Type B pancreatic cell (in vitro differentiated cells): ENCODE measurements at regions not wholly inside any gene's neighbourhood (a gene's known extent, or its start where the extent isn't known, plus 50 kb on each side); places are given as distances from the start of the nearest gene placed in this dataset.

Experiments used
- DNase-seq: peaks from one replicate; pipeline ENCODE4 v3.0.0; 2021; ENCODE audit warnings: mixed read lengths; ENCODE audit not compliant: unreplicated experiment; ENCODE audit errors: extremely low spot score
- H3K27ac Mint-ChIP-seq: 2 replicates; pipeline ENCODE4 v1.8.0; 2021; ENCODE audit warnings: mild to moderate bottlenecking, mixed read lengths
- H3K27me3 Mint-ChIP-seq: 2 replicates; pipeline ENCODE4 v1.8.0; 2021; ENCODE audit warnings: mixed read lengths
- H3K36me3 Mint-ChIP-seq: 2 replicates; pipeline ENCODE4 v1.8.0; 2021; ENCODE audit warnings: mixed read lengths
- H3K4me1 Mint-ChIP-seq: one replicate; pipeline ENCODE4 v1.8.0; 2021; ENCODE audit warnings: mixed read lengths; ENCODE audit not compliant: unreplicated experiment
- H3K4me3 Mint-ChIP-seq: 2 replicates; pipeline ENCODE4 v1.8.0; 2021; ENCODE audit warnings: mild to moderate bottlenecking, mixed read lengths
- H3K9me3 Mint-ChIP-seq: 2 replicates; pipeline ENCODE4 v1.8.0; 2021; ENCODE audit warnings: mixed read lengths
- TF ChIP-seq, protein P1 (sequence below): fragments of 200-600 bp; sonication (generic); conservative IDR thresholded peaks from 2 replicates; pipeline ENCODE4 v1.5.0; 2021; ENCODE audit warnings: antibody characterized with exemption, mild to moderate bottlenecking

DNA sequence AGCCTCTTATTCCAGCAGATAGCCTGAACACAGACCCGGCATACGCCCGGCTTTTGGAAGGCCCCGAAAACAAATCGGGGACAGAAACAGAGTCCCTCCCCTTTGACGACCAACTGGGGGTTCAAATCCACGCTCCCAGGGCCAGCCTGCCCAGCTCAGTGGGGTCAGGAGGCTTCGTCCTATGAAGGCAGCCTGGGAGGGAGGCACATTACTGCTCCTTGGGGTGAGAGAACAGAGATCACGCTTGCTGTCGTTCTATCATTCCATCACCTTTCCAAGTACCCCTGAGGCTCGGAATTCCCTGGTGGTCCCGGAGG lies 208.8 kb upstream of the SALL3 start:
- DNase-seq = no peak
- Mint-ChIP-seq H3K9me3 (no peaks in the 10 kb centered on the region), H3K4me3 (no peak overlapping the region), H3K27ac (no peak overlapping the region), H3K27me3 (peaks cover 28% of the 10 kb centered on the region), H3K36me3 (no peaks in the 10 kb centered on the region), H3K4me1 (peaks cover 19% of the 10 kb centered on the region)
- TF ChIP-seq, protein P1, sequence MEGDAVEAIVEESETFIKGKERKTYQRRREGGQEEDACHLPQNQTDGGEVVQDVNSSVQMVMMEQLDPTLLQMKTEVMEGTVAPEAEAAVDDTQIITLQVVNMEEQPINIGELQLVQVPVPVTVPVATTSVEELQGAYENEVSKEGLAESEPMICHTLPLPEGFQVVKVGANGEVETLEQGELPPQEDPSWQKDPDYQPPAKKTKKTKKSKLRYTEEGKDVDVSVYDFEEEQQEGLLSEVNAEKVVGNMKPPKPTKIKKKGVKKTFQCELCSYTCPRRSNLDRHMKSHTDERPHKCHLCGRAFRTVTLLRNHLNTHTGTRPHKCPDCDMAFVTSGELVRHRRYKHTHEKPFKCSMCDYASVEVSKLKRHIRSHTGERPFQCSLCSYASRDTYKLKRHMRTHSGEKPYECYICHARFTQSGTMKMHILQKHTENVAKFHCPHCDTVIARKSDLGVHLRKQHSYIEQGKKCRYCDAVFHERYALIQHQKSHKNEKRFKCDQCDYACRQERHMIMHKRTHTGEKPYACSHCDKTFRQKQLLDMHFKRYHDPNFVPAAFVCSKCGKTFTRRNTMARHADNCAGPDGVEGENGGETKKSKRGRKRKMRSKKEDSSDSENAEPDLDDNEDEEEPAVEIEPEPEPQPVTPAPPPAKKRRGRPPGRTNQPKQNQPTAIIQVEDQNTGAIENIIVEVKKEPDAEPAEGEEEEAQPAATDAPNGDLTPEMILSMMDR = no peak

DNA sequence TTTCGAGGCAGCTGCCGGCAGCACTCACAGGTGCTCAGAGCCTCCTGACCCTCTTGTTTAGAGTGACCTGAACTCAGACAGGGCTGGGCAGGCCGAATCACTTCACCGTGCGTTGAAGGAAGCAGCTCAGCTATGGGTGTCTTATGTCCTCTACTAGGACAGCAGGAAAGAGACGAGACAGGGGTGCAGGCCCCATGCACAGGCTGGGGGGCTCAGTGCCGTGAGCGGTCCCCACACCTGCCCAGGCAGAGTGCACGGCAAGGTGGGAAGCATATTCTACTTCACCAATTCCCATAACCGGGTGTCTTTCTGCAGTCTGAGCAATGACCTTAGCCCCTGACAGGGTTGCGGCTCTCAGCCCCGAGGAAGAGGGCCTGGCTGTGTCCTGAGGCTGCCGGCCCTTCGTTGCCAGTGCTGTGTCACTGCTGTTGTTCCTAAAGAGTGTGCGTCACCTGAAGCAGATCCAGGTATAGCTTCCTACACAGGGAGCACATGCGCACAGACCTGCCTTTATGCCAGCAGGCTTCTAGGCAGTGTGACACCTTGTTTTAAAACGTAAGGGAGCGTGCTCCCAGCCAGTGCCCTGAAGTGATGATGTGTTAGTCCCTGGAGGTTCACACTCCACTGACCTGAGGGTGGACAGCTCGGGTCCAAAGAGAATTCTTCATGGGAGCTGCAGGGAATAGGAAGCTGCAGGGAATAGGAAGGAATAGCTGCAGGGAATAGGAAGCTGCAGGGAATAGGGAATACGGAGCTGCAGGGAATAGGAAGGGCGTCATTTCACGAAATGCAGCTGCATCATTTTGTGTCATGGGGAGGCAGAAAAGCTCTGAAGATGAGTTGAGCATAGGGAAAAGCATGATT lies 207.9 kb upstream of the SALL3 start:
- no peaks in the 10 kb centered on the region for H3K36me3 Mint-ChIP-seq
- no peaks in the 10 kb centered on the region for H3K9me3 Mint-ChIP-seq
- no peak for DNase-seq
- H3K4me1 Mint-ChIP-seq = peaks cover 19% of the 10 kb centered on the region
- H3K27me3 Mint-ChIP-seq = peaks cover 24% of the 10 kb centered on the region
- no peak overlapping the region for H3K27ac Mint-ChIP-seq
- no peak overlapping the region for H3K4me3 Mint-ChIP-seq
- TF ChIP-seq, protein P1 = no peak

DNA sequence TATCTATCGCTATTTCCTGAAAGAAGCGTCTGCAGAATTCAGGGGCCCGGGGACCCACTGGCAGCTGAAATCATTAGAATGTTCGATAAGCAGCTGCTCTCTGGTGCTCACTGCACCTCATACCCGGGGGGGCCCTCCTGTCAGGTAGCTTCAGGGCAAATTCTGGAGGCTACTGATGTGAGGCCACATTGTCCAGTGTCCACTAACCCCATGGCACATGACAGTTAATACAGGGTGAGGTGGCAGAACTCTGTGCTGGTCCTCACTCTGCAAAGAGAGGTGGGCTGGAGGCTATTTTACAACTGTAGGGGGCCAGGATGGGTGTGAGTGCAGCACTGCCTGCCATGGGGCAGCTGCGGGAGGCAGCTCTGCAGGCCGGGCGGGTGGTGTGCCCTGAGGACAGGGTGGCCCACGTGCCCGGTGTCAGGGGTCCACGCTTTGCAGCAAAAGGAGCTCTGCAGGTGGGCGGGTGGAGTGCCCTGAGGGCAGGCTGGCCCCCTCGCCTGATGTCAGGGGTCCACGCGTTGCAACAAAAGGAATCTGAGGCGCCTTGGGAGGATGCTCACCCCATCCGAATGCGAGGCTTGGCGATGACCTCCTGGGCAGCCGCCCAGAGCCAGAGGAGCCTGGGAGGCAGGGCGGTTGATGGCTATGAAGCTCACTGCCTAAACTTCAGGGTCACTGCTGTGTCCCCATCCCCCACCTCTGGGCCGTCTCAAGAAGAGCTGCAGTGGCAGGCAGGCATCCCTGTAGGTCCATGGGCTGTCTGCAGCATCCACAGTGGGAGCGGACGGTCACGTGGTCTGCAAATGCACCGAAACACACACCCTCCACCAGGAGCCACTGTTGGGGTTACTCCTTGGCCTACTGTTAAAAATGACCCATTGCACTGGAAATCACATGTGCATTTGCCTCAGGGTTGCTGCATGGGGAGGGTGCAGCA lies 207.0 kb upstream of the SALL3 start:
- Mint-ChIP-seq H3K9me3 (no peaks in the 10 kb centered on the region), H3K27ac (no peak overlapping the region), H3K36me3 (no peaks in the 10 kb centered on the region), H3K27me3 (peaks cover 27% of the 10 kb centered on the region), H3K4me3 (no peak overlapping the region), H3K4me1 (peaks cover 19% of the 10 kb centered on the region)
- no peak for DNase-seq
- TF ChIP-seq, protein P1 = no peak

DNA sequence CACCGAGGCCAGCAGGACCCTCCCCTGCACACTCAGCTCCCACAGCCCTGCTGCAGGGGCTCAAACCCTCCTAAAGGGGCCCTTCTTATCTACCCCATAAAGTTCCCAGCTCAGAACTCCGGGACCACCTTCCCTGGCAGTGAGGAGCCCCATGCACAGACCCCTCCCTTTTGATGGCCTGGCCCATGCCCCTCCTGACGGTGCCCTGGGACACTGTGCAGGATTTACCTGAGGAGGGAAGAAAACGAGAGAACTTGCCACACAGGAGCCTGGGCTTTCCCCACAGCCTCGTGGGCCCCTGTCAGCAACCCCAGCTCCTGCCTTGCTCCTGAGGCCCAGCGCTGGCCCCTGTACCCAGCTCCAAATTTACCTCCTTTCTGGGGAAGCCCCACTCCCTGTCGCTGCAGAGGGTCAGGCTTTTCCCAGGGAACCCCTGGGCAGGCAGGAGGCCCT lies 206.3 kb upstream of the SALL3 start:
- H3K27ac Mint-ChIP-seq = no peak overlapping the region
- no peaks in the 10 kb centered on the region for H3K9me3 Mint-ChIP-seq

DNA sequence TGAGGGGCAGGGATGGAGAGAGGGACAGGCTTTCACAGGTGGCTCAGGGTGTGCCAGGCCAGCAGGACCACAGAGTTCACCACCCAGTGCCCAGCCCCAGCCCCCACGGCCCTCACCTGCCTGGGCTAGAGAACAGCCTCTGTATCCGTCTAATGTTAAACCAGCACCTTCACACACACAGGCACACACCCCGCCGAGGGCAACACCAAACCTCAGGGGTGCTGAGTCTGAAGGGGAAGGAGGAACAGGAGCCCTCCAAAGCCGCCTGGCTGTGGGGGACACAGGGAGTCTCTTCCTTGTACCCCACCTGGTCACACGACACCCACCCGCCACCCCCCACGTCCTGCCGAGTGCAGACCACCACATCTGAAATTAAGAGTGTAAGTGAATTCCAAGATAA lies 205.8 kb upstream of the SALL3 start:
- Mint-ChIP-seq H3K4me1 (peaks cover 14% of the 10 kb centered on the region), H3K27ac (no peak overlapping the region), H3K4me3 (no peak overlapping the region), H3K27me3 (peaks cover 24% of the 10 kb centered on the region), H3K9me3 (no peaks in the 10 kb centered on the region), H3K36me3 (no peaks in the 10 kb centered on the region)
- TF ChIP-seq, protein P1 = no peak
- no peak for DNase-seq

More for the DNA sequence above, 206.3 kb upstream of the SALL3 start:
- DNase-seq = no peak
- TF ChIP-seq, protein P1 = no peak
- Mint-ChIP-seq H3K27me3 (peaks cover 27% of the 10 kb centered on the region), H3K36me3 (no peaks in the 10 kb centered on the region), H3K4me3 (no peak overlapping the region), H3K4me1 (peaks cover 19% of the 10 kb centered on the region)
